ENCODE measurements at regions not wholly inside any gene's neighbourhood (a gene's known extent, or its start where the extent isn't known, plus 50 kb on each side); places are given as distances from the start of the nearest gene placed in this dataset.

GRCh38 chr20:23270382-23270911 is 80.1 kb upstream of the NXT1 start (continued):
- TF ChIP-seq ZNF462 (CRISPR knock-in tag; IDR thresholded peaks at IDR 0.05) (no peak), POLR2AphosphoS5 (IDR thresholded peaks at IDR 0.05; ENCODE audit: low read depth) (no peak), EZH2phosphoT487 (IDR thresholded peaks at IDR 0.05; ENCODE audit: unreplicated experiment) (no peak)

- Histone ChIP-seq H3F3A (replicated peaks; ENCODE audit: low read depth) (no peaks in the 10 kb centered on the region), H4K20me1 (replicated peaks; ENCODE audit: insufficient read depth) (no peaks in the 10 kb centered on the region), H3K4me3 (no peak overlapping the region), H3K9me2 (ENCODE audit: insufficient read depth) (no peaks in the 10 kb centered on the region), H3K4me2 (no peak overlapping the region), H3K4me1 (ENCODE audit: insufficient read depth) (no peaks in the 10 kb centered on the region; the same call in 1 of the 2 replicates), H3K27ac (ENCODE audit: low read depth) (no peak overlapping the region), H3K27me3 (ENCODE audit: insufficient read depth) (no peaks in the 10 kb centered on the region), H3K36me3 (ENCODE audit: insufficient read depth) (no peaks in the 10 kb centered on the region), H3K79me2 (replicated peaks; ENCODE audit: insufficient read depth) (no peaks in the 10 kb centered on the region), H2AFZ (no peak overlapping the region; the same call in 1 of the 2 replicates)
- DNase-seq (ENCODE audit: low spot score) (peak; percentile 11), ATAC-seq (peak; percentile 42; the same call in 1 of the 3 replicates)
- peaks cover 4% of the 10 kb centered on the region for H3K27me3 Mint-ChIP-seq (ENCODE audit: insufficient read depth, low read depth, poor library complexity)
- H3K4me3 Mint-ChIP-seq, result no peak overlapping the region
- no peak overlapping the region for H3K27ac Mint-ChIP-seq
- peaks cover 20% of the 10 kb centered on the region for H3K9me3 Mint-ChIP-seq
- H3K4me1 Mint-ChIP-seq, result 0 out of 3 replicates have a peak, but pooled peaks cover 4% of the 10 kb centered on the region
- H3K36me3 Mint-ChIP-seq (ENCODE audit: low read depth), result peaks cover 10% of the 10 kb centered on the region
- TF ChIP-seq ZNF114 (CRISPR knock-in tag; IDR thresholded peaks at IDR 0.05) (no peak), NANOG (IDR thresholded peaks at IDR 0.05; ENCODE audit: borderline replicate concordance) (no peak), JUNB (IDR thresholded peaks at IDR 0.05; ENCODE audit: unreplicated experiment) (no peak), POLR2AphosphoS5 (IDR thresholded peaks at IDR 0.05; ENCODE audit: low read depth) (no peak), ZNF331 (CRISPR knock-in tag; IDR thresholded peaks at IDR 0.05; ENCODE audit: low read depth) (no peak), STAT1 (IDR thresholded peaks at IDR 0.05; ENCODE audit: unreplicated experiment) (no peak), CREB1 (CRISPR knock-in tag; IDR thresholded peaks at IDR 0.05; ENCODE audit: low read depth) (no peak), EZH2 (IDR thresholded peaks at IDR 0.05; ENCODE audit: low read depth, unreplicated experiment) (no peak), CTCF (conservative IDR thresholded peaks at IDR 0.05; ENCODE audit: low read depth in 2 of 2) (no peak)
These were observed 80.6 kb upstream of the NXT1 start for GRCh38 chr20:23269954-23270353.
